ENCODE measurements at regions not wholly inside any gene's neighbourhood (a gene's known extent, or its start where the extent isn't known, plus 50 kb on each side); places are given as distances from the start of the nearest gene placed in this dataset.

DNA sequence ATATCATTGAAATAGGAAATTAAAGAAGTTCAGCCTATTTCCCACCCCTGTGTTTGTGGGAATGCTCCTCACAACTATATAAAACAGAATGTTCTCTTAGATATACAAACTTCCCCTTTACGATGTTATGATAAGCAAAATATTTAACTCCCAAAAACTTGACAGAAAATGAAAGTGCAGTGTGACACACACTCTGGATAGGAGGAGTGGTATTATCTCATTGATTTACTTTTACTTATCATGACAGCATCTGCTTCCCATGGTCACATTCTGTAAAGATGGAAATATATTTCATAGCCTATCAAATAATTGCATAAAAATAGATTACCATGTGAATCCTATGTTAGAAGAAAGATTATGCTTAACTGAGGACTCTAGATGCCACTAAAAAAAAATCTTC lies 96.6 kb upstream of the STK17B start:
- TF ChIP-seq, protein P1, sequence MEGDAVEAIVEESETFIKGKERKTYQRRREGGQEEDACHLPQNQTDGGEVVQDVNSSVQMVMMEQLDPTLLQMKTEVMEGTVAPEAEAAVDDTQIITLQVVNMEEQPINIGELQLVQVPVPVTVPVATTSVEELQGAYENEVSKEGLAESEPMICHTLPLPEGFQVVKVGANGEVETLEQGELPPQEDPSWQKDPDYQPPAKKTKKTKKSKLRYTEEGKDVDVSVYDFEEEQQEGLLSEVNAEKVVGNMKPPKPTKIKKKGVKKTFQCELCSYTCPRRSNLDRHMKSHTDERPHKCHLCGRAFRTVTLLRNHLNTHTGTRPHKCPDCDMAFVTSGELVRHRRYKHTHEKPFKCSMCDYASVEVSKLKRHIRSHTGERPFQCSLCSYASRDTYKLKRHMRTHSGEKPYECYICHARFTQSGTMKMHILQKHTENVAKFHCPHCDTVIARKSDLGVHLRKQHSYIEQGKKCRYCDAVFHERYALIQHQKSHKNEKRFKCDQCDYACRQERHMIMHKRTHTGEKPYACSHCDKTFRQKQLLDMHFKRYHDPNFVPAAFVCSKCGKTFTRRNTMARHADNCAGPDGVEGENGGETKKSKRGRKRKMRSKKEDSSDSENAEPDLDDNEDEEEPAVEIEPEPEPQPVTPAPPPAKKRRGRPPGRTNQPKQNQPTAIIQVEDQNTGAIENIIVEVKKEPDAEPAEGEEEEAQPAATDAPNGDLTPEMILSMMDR (IDR thresholded peaks at IDR 0.05), result no peak
- TF ChIP-seq POLR2A (IDR thresholded peaks at IDR 0.05) (no peak), POLR2AphosphoS5 (IDR thresholded peaks at IDR 0.05) (no peak)
